HEK293 (cell line): ENCODE measurements at regions not wholly inside any gene's neighbourhood (a gene's known extent, or its start where the extent isn't known, plus 50 kb on each side); places are given as distances from the start of the nearest gene placed in this dataset.
"Not testable (repeated sequence)": the region's sequence is repeated elsewhere in the genome, so short reads cannot be mapped to it uniquely, and the experiment has no call there.

Experiments used
- CTCF ChIA-PET: fragments of 350-600 bp; formaldehyde crosslinking; extraction: SDS; loops from one replicate; lab custom pipeline; 2021; ENCODE audit warnings: antibody characterized with exemption; lab: Yijun Ruan, JAX
- POLR2A ChIA-PET: fragments of 300-600 bp; formaldehyde crosslinking; extraction: SDS; loops from one replicate; lab custom pipeline; 2020; ENCODE audit warnings: antibody characterized with exemption, inconsistent platforms; lab: Yijun Ruan, JAX
- H3K27ac ChIP-seq: fragments of 200-500 bp; sonication (Bioruptor generic); 2 replicates; pipeline ENCODE4 v1.5.1; 2014; ENCODE audit warnings: low read depth, low read length, control low read depth, inconsistent platforms; ENCODE audit errors: extremely low read depth
- H3K36me3 ChIP-seq, 2 experiments: fragments of 200-500 bp in 1 of 2; sonication (Bioruptor generic) in 1 of 2; 1 replicate in 1 of 2; 2 replicates in 1 of 2; pipeline ENCODE4 v1.5.1; 2014 to 2017; ENCODE audit warnings: inconsistent platforms in 2 of 2, low read length in 2 of 2; ENCODE audit not compliant: control insufficient read depth in 2 of 2, insufficient read depth in 1 of 2
- H3K4me1 ChIP-seq: fragments of 200-500 bp; sonication (Bioruptor generic); 2 replicates; pipeline ENCODE4 v1.5.1; 2014; ENCODE audit warnings: mild to moderate bottlenecking, low read length, inconsistent platforms; ENCODE audit not compliant: control insufficient read depth, insufficient read depth
- H3K4me3 ChIP-seq: 2 replicates; pipeline ENCODE4 v1.5.1; 2011; ENCODE audit warnings: low read depth, mild to moderate bottlenecking, control low read depth, low read length, moderate library complexity
- H3K9me3 ChIP-seq: fragments of 200-500 bp; sonication (Bioruptor generic); 2 replicates; pipeline ENCODE4 v1.5.1; 2014; ENCODE audit warnings: low read depth, low read length, inconsistent platforms; ENCODE audit not compliant: control insufficient read depth, insufficient read depth
- BCL11A ChIP-seq: fragments of 450-650 bp; formaldehyde crosslinking; IDR thresholded peaks from 2 replicates; pipeline ENCODE4 v1.5.1; 2016; ENCODE audit warnings: low read depth, missing biosample characterization, missing genetic modification characterization
- MZF1 ChIP-seq: fragments of 450-650 bp; formaldehyde crosslinking; IDR thresholded peaks from 2 replicates; pipeline ENCODE4 v1.5.1; 2017; ENCODE audit warnings: missing biosample characterization, missing genetic modification characterization, borderline replicate concordance
- PRDM6 ChIP-seq: fragments of 450-650 bp; formaldehyde crosslinking; IDR thresholded peaks from 2 replicates; pipeline ENCODE4 v1.5.1; 2017; ENCODE audit warnings: missing biosample characterization, missing genetic modification characterization
- ZBTB7A ChIP-seq: fragments of 450-650 bp; formaldehyde crosslinking; IDR thresholded peaks from 2 replicates; pipeline ENCODE4 v1.5.1; 2016; ENCODE audit warnings: low read depth, missing biosample characterization, missing genetic modification characterization
- ZNF121 ChIP-seq: fragments of 450-650 bp; formaldehyde crosslinking; IDR thresholded peaks from 2 replicates; pipeline ENCODE4 v1.5.1; 2016; ENCODE audit warnings: missing biosample characterization, missing genetic modification characterization
- ZNF146 ChIP-seq: fragments of 450-650 bp; formaldehyde crosslinking; IDR thresholded peaks from 2 replicates; pipeline ENCODE4 v1.5.1; 2016; ENCODE audit warnings: missing biosample characterization, missing genetic modification characterization
- ZNF148 ChIP-seq: fragments of 450-650 bp; formaldehyde crosslinking; IDR thresholded peaks from 2 replicates; pipeline ENCODE4 v1.5.0; 2017; ENCODE audit warnings: missing biosample characterization, missing genetic modification characterization, borderline replicate concordance
- ZNF18 ChIP-seq: fragments of 450-650 bp; formaldehyde crosslinking; IDR thresholded peaks from 2 replicates; pipeline ENCODE4 v1.5.1; 2016; ENCODE audit warnings: missing biosample characterization, missing genetic modification characterization
- ZNF280D ChIP-seq: fragments of 450-650 bp; formaldehyde crosslinking; IDR thresholded peaks from 2 replicates; pipeline ENCODE4 v1.5.1; 2016; ENCODE audit warnings: missing biosample characterization, missing genetic modification characterization
- ZNF580 ChIP-seq: fragments of 450-650 bp; formaldehyde crosslinking; IDR thresholded peaks from 2 replicates; pipeline ENCODE4 v1.5.1; 2016; ENCODE audit warnings: missing biosample characterization, missing genetic modification characterization
- ZNF626 ChIP-seq: fragments of 450-650 bp; sonication (Bioruptor Pico); formaldehyde crosslinking; IDR thresholded peaks from 2 replicates; pipeline ENCODE4 v1.5.1; 2018; ENCODE audit warnings: missing biosample characterization, missing genetic modification characterization, inconsistent platforms
- ZNF660 ChIP-seq: fragments of 450-650 bp; IDR thresholded peaks from 2 replicates; pipeline ENCODE4 v1.5.1; 2018; ENCODE audit warnings: missing biosample characterization, mild to moderate bottlenecking, missing genetic modification characterization
- ZNF776 ChIP-seq: fragments of 450-650 bp; formaldehyde crosslinking; IDR thresholded peaks from 2 replicates; pipeline ENCODE4 v1.5.0; 2017; ENCODE audit warnings: missing biosample characterization, missing genetic modification characterization, borderline replicate concordance
- ZXDB ChIP-seq: fragments of 450-650 bp; formaldehyde crosslinking; IDR thresholded peaks from 2 replicates; pipeline ENCODE4 v1.5.1; 2016; ENCODE audit warnings: missing biosample characterization, missing genetic modification characterization

GRCh38 chr1:47690341-47691250 is 252.8 kb downstream of the FOXD2 start (continued):
- no peak; the same call in 1 of the 2 replicates for TF ChIP-seq PRDM6 (tag by site-specific recombination)
- TF ChIP-seq ZBTB7A (tag by site-specific recombination): no peak
- 0 out of 2 replicates have a peak, but pooled peaks have one; percentile 28 for TF ChIP-seq ZNF18
- no peak for TF ChIP-seq ZNF626 (tag by site-specific recombination)
- TF ChIP-seq MZF1: peak; percentile 99
- no peak for TF ChIP-seq ZNF776 (tag by site-specific recombination)
- peak; percentile 93 for TF ChIP-seq ZXDB (tag by site-specific recombination)
- no peak for TF ChIP-seq ZNF148 (tag by site-specific recombination)
- peak; percentile 76 for TF ChIP-seq ZNF121 (tag by site-specific recombination)
- peak; percentile 62 for TF ChIP-seq ZNF660
- TF ChIP-seq BCL11A (tag by site-specific recombination): peak; percentile 95; the same call in 1 of the 2 replicates

- peaks cover 19% of the 10 kb centered on the region for H3K4me1 ChIP-seq
- H3K27ac ChIP-seq, H3K4me3 ChIP-seq, POLR2A ChIA-PET, H3K36me3 ChIP-seq: not testable (repeated sequence)
- TF ChIP-seq ZNF146 (peak; percentile 100), ZNF580 (tag by site-specific recombination) (peak; percentile 88), ZNF280D (tag by site-specific recombination) (peak; percentile 72; the same call in 1 of the 2 replicates)
- TF ChIP-seq, all 188 proteins: peak for 3; not testable (repeated sequence) for 185
- not testable (repeated sequence) for H3K9me3 ChIP-seq
- CTCF ChIA-PET: interaction anchor here (0.8 kb wide), 1 partner anchor 255 kb away, joined by 3 read pairs; no protein-coding TSS in a partner anchor
These were observed 253.4 kb downstream of the FOXD2 start for GRCh38 chr1:47691293-47691692.
